ENCODE measurements at regions not wholly inside any gene's neighbourhood (a gene's known extent, or its start where the extent isn't known, plus 50 kb on each side); places are given as distances from the start of the nearest gene placed in this dataset.

- ATAC-seq (replicated peaks), result no peak
- no peak for DNase-seq
- Mint-ChIP-seq H3K27ac (no peak overlapping the region), H3K27me3 (peaks cover 23 to 25% of the 10 kb centered on the region in 2 donors), H3K4me3 (no peak overlapping the region), H3K4me1 (ENCODE audit: low read depth in 2 of 2) (no peaks in the 10 kb centered on the region), H3K36me3 (ENCODE audit: insufficient read depth) (no peaks in the 10 kb centered on the region), H3K9me3 (no peaks in the 10 kb centered on the region)
Measured at GRCh38 chr1:90784186-90784847, 67.2 kb upstream of the BARHL2 start.

DNA sequence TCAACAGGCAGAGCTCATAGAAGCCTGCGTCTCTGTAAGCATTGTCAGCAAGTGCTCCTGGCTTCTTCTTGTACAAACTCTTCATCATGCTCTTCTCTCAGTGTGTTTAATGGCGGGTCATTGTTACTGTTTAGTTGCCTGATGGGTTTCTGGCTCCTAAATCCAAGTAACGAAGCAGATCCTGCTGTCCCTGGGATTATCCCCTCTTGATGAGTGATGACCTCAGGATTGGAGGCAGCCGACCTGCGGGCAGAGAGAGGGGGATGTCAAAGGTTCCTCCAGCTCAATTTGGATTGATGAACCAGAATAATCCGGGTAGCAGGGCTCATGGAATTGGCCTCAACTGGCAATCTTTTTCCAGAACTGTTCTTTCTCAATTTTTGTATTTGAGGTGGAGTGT, 66.1 kb upstream of the BARHL2 start:
- Mint-ChIP-seq H3K27me3 (peaks cover 18 to 34% of the 10 kb centered on the region in 2 donors), H3K4me1 (ENCODE audit: low read depth in 2 of 2) (peaks cover 2% of the 10 kb centered on the region in 2 donors), H3K4me3 (no peak overlapping the region), H3K9me3 (no peaks in the 10 kb centered on the region), H3K27ac (no peak overlapping the region), H3K36me3 (ENCODE audit: insufficient read depth) (no peaks in the 10 kb centered on the region)
- DNase-seq (no peak), ATAC-seq (replicated peaks) (no peak)

DNA sequence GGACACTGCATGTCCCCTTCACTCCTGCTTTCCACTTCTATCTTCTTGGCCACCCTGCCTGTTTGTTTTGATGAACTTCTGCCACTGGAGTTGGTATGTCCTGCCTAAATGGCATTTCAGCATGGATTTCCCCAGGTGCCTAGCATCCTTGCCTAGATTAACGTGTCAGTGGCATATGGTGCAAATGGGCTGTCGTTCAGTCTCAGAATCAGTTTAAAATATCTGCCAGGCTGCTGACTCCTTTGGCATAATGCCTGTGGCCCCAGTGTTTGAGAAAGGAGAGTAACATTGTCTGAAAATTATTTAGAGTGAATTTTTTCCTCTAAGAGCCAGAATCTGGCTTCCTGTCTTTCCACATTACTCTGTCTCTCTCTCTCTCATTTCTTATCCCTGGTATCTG, 64.9 kb upstream of the BARHL2 start:
- no peaks in the 10 kb centered on the region for H3K36me3 Mint-ChIP-seq (ENCODE audit: insufficient read depth)
- H3K9me3 Mint-ChIP-seq, result no peaks in the 10 kb centered on the region
- H3K27me3 Mint-ChIP-seq, result peaks cover 18 to 34% of the 10 kb centered on the region in 2 donors
- DNase-seq (no peak), ATAC-seq (replicated peaks) (no peak)
- no peak overlapping the region for H3K27ac Mint-ChIP-seq
- H3K4me1 Mint-ChIP-seq (ENCODE audit: low read depth in 2 of 2), result peaks cover 2 to 5% of the 10 kb centered on the region in 2 donors
- H3K4me3 Mint-ChIP-seq, result no peak overlapping the region

DNA sequence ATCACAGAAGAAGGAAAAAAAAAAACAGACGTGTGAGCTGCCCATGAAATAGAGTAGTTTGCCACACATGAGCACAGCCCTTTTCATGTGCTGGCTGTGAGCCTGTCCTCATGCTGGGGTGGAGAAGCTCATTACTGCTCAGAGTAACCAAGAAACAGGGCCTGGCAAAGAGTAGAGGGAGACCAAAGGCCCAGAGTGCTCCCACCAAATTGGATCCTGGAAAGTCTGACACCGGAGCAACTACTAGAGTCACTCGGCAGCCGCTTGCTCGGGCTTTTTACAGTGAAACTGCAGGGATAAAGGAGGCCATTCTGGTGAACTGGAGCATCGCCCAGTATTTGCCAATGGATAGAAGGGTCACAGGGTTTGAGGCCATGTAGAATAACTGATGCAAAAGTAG, 64.4 kb upstream of the BARHL2 start:
- Mint-ChIP-seq H3K9me3 (no peaks in the 10 kb centered on the region), H3K27ac (no peak overlapping the region), H3K27me3 (peaks cover 18 to 34% of the 10 kb centered on the region in 2 donors), H3K36me3 (ENCODE audit: insufficient read depth) (no peaks in the 10 kb centered on the region), H3K4me3 (no peak overlapping the region), H3K4me1 (ENCODE audit: low read depth in 2 of 2) (peaks cover 2 to 5% of the 10 kb centered on the region in 2 donors)
- DNase-seq, result no peak
- no peak for ATAC-seq (replicated peaks)

- H3K36me3 Mint-ChIP-seq (ENCODE audit: insufficient read depth), result no peaks in the 10 kb centered on the region
- H3K27ac Mint-ChIP-seq, result no peak overlapping the region
- DNase-seq, result no peak
- no peaks in the 10 kb centered on the region for H3K9me3 Mint-ChIP-seq
- peaks cover 18 to 34% of the 10 kb centered on the region in 2 donors for H3K27me3 Mint-ChIP-seq
- no peak overlapping the region for H3K4me3 Mint-ChIP-seq
- no peak for ATAC-seq (replicated peaks)
- peaks cover 2 to 5% of the 10 kb centered on the region in 2 donors for H3K4me1 Mint-ChIP-seq (ENCODE audit: low read depth in 2 of 2)
Measured at GRCh38 chr1:90780981-90781380, 63.9 kb upstream of the BARHL2 start.

- Mint-ChIP-seq H3K4me3 (no peak overlapping the region), H3K4me1 (ENCODE audit: low read depth in 2 of 2) (peaks cover 2 to 5% of the 10 kb centered on the region in 2 donors), H3K36me3 (ENCODE audit: insufficient read depth) (no peaks in the 10 kb centered on the region), H3K9me3 (no peaks in the 10 kb centered on the region), H3K27ac (no peak overlapping the region), H3K27me3 (peaks cover 18 to 34% of the 10 kb centered on the region in 2 donors)
- ATAC-seq (replicated peaks) (no peak), DNase-seq (no peak)
Measured at GRCh38 chr1:90779573-90779972, 62.5 kb upstream of the BARHL2 start.

GRCh38 chr1:90778486-90778885, 61.4 kb upstream of the BARHL2 start:
- H3K27me3 Mint-ChIP-seq, result peaks cover 16 to 34% of the 10 kb centered on the region in 2 donors
- no peak for ATAC-seq (replicated peaks)
- H3K4me3 Mint-ChIP-seq, result no peak overlapping the region

DNA sequence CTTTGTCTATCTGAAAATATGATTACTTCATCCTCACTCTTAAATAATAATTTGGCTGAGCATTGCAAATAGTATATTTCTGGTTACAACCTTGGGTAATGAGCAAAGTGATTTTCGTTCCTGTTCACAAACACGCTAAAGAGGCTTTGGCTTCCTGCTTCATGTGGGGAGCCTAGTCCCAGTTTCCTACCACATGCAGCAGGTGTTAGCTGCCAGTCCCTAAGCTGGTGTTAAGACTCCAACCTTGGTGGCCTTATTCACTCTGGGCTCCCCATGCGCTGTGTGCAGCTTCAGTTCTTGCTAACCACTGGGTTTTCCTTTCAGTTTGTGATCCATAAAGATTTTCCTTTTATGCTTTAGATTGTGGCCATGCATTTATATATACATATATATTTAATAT, 56.7 kb upstream of the BARHL2 start:
- H3K27ac Mint-ChIP-seq, result no peak overlapping the region
- DNase-seq (no peak), ATAC-seq (replicated peaks) (no peak)
- peaks cover 17 to 40% of the 10 kb centered on the region in 2 donors for H3K27me3 Mint-ChIP-seq
- no peaks in the 10 kb centered on the region for H3K36me3 Mint-ChIP-seq (ENCODE audit: insufficient read depth)
- H3K4me1 Mint-ChIP-seq (ENCODE audit: low read depth in 2 of 2), result peaks cover 2 to 5% of the 10 kb centered on the region in 2 donors
- H3K9me3 Mint-ChIP-seq, result no peaks in the 10 kb centered on the region
- H3K4me3 Mint-ChIP-seq, result no peak overlapping the region

More at GRCh38 chr1:90778486-90778885, 61.4 kb upstream of the BARHL2 start:
- no peaks in the 10 kb centered on the region for H3K36me3 Mint-ChIP-seq (ENCODE audit: insufficient read depth)
- DNase-seq, result no peak
- H3K4me1 Mint-ChIP-seq (ENCODE audit: low read depth in 2 of 2), result peaks cover 2 to 5% of the 10 kb centered on the region in 2 donors
- H3K27ac Mint-ChIP-seq, result no peak overlapping the region
- H3K9me3 Mint-ChIP-seq, result no peaks in the 10 kb centered on the region

DNA sequence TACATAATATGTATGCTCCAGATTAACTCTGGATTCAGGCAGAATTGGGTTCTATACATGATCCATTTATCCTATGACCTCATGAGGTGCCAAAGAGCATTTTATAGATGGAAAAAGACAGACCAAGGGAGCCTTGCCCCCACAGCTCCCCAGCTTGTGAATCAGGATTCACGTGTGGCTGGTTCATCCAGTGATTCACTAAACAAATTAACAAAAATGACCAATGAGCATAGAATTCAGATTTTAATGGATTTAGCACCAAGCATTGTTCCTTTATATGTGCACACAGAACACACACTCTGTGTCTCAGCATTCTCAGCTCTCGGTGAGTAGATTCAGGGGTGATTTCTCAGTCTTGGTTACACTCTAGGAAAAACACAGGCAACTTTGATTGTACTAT, 51.7 kb upstream of the BARHL2 start:
- Mint-ChIP-seq H3K4me1 (ENCODE audit: low read depth in 2 of 2) (peaks cover 0 to 3% of the 10 kb centered on the region in 2 donors), H3K27ac (no peak overlapping the region), H3K36me3 (ENCODE audit: insufficient read depth) (no peaks in the 10 kb centered on the region), H3K4me3 (no peak overlapping the region), H3K9me3 (peaks cover 0 to 6% of the 10 kb centered on the region in 2 donors), H3K27me3 (peaks cover 41 to 71% of the 10 kb centered on the region in 2 donors)
- DNase-seq (no peak), ATAC-seq (replicated peaks) (no peak)

GRCh38 chr1:90768098-90768497, 51.0 kb upstream of the BARHL2 start:
- H3K27me3 Mint-ChIP-seq, result peaks cover 44 to 78% of the 10 kb centered on the region in 2 donors
- peaks cover 0 to 3% of the 10 kb centered on the region in 2 donors for H3K4me1 Mint-ChIP-seq (ENCODE audit: low read depth in 2 of 2)
- ATAC-seq (replicated peaks), result no peak
- H3K4me3 Mint-ChIP-seq, result no peak overlapping the region
- no peak for DNase-seq
- no peak overlapping the region for H3K27ac Mint-ChIP-seq
- H3K9me3 Mint-ChIP-seq, result peaks cover 0 to 6% of the 10 kb centered on the region in 2 donors
- no peaks in the 10 kb centered on the region for H3K36me3 Mint-ChIP-seq (ENCODE audit: insufficient read depth)

Measured in effector memory CD8-positive, alpha-beta T cell (primary cell).